ENCODE measurements at regions not wholly inside any gene's neighbourhood (a gene's known extent, or its start where the extent isn't known, plus 50 kb on each side); places are given as distances from the start of the nearest gene placed in this dataset.

- ATAC-seq (ENCODE audit: poor library complexity), result no peak
- intact Hi-C loops (cut with DNase I), result no loop called here
These were observed 161.0 kb downstream of the SHOX start for GRCh38 chrX:791479-792034.

DNA sequence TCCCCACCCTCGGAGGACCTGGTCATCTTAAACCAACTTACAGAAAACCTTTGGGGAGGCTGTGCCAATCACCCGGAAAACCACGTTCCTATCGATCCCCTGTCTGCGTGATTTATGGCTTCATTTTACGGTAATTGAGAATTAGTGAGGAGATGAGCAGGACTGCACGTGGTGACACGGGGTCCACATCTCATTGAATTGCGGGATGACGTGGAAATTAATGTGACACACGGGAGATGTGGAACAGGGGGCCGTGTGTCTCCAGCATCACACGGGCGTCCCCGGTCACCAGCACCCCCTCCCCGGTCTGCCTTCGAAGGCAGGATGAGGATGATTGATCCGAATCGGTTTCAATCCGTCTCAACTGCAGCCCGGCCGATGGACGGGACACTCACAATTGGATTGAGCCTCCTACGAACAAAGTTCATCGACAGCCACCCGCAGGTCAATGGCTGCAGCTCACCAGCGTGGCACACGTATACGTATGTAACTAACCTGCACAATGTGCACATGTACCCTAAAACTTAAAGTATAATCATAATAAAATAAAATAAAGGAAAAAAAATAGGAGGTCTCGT lies 160.3 kb downstream of the SHOX start:
- DNase-seq (no peak), ATAC-seq (ENCODE audit: poor library complexity) (no peak)
- intact Hi-C loops (cut with DNase I), result no loop called here

More at GRCh38 chrX:791479-792034, 161.0 kb downstream of the SHOX start:
- DNase-seq, result no peak

DNA sequence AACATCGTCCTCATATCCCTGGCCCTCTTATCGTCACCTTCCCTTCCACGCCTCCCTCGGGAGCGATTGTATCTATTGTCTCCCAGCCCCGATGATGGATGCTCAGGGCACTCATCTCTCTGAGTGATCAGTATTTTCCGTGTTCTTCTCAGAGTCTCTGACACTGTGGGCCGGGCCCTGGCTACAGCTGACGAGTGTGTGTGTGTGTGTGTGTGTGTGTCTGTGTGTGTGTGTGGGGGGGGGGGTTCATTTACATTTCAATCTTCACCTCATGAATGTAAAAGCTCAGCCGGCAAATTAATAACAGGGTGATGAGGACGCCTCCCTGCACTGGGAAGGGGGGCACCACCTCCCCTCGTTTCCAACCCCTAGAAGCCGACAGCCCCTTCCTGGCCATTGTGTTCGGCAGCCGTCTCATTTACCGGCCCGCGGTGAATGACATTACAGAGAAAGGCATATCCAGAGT lies 159.5 kb downstream of the SHOX start:
- ATAC-seq (ENCODE audit: poor library complexity) (no peak), DNase-seq (no peak)
- intact Hi-C loops (cut with DNase I), result no loop called here

GRCh38 chrX:789096-789495 lies 158.5 kb downstream of the SHOX start:
- intact Hi-C loops (cut with DNase I), result no loop called here
- ATAC-seq (ENCODE audit: poor library complexity) (no peak), DNase-seq (no peak)

DNA sequence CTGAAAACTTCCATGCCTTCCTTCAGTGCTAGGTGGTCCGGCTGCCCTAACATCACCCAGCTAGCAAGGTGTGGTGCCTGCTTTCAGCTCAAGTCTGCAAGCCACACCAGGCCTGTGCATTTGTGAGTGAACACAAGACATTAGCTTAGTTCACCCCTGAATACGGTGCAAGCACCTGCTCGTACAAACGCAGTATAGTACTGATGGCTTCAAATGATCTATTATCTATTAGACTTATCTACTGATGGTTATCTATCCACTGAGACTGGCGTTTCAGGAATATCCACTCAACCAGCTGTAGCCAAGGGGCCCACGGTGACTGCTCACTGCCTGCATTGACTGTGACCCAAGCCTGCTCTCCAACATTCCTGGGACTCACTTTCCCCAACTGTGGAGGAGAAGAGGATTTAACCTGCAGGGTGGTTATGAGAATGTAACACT lies 155.9 kb downstream of the SHOX start:
- no peak for DNase-seq
- ATAC-seq (ENCODE audit: poor library complexity), result no peak
- intact Hi-C loops (cut with DNase I), result no loop called here

GRCh38 chrX:784829-785228 lies 154.2 kb downstream of the SHOX start:
- DNase-seq, result no peak
- no peak for ATAC-seq (ENCODE audit: poor library complexity)
- intact Hi-C loops (cut with DNase I), result no loop called here

- intact Hi-C loops (cut with DNase I), result no loop called here
- ATAC-seq (ENCODE audit: poor library complexity) (no peak), DNase-seq (no peak)
These were observed 150.9 kb downstream of the SHOX start for GRCh38 chrX:781224-782204.

DNA sequence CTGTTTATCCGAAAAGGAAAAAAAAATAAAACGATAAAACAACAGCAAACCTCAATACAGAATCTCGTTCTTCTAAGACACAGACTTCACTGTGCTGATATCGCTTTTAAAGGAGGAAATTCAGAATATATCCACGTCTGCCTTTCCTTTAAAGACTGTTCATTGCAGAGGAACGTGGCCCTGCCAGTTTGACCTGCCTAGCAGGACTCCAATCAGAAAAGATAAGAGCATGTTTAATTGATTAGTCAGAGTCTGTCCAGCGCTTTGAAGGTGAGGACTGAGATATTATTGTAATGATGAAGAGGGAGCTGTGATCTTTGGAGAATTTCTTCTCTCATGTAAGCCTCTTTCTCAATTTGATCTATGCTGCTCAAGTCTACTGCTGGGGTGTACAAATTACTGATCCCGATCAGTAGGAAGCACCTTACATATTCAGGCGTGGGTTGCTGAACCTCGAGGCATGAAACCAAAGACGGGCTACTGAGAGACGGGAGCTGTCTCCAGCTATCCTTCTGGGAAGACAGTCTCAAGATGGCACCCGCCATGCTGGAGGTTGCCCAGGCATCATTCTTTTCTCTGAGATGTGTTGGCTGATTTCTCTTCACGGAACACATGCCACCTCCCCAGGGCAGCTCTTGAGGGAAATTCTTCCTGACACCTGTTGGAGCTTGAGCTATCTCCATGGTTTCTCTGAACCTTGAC lies 146.1 kb downstream of the SHOX start:
- DNase-seq (no peak), ATAC-seq (ENCODE audit: poor library complexity) (no peak)
- intact Hi-C loops (cut with DNase I), result no loop called here

GRCh38 chrX:776061-776460 lies 145.5 kb downstream of the SHOX start:
- intact Hi-C loops (cut with DNase I), result no loop called here
- ATAC-seq (ENCODE audit: poor library complexity), result no peak
- DNase-seq, result no peak

DNA sequence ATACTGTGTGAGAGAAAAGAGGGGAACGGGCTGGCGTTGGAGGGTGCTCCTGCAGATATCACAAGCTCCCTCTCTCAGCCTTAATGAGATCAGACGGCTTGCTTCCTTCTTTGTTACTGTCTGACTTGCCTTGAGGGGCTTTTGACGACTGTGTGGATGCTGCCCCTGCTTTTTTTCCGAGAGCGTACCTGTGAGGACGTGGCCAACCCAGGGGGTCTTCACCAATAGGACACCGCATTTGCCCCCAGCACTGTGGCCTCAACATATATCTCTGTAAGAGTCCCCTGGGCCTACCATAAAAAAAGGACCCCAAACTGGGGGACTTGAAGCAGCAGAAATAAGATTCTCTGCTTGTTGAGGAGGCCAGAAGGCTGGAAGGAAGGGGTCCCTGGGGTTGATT lies 143.9 kb downstream of the SHOX start:
- DNase-seq (no peak), ATAC-seq (ENCODE audit: poor library complexity) (no peak)
- intact Hi-C loops (cut with DNase I), result no loop called here

DNA sequence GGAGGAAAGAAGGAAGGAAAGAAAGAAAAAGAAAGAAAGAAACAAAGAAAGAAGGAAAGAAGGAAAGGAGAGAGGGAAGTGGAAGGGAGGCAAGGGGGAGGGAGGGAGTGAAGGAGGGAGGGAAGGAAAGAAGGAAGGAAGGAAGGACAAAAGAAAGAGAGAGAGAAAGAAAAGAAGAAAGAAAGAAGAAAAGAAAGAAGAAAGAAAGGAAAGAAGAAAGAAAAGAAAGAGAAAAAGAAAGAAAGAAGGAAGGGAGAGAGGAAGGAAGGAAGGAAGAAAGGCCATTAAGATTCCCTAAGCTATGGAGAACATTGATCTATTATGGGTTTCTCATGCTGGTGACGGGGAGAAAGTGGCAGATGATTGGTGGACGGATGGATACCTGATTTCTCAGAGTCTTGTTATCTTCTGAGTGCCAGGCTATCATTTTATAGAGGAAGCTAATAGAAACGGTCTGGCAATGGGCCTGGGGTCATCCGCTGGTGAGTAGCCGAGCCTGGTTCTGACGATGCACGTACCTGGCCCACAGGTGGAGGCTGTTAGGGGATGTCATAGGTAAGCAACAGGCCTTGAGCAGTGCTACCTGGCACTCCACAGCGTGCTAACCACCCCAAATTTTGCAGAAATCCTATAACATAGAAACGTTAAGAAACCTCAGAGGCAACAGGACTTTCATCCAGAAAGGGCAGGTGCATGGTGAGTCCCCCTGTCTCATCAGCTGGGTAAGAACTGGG lies 142.9 kb downstream of the SHOX start:
- intact Hi-C loops (cut with DNase I), result no loop called here
- ATAC-seq (ENCODE audit: poor library complexity), result no peak

DNA sequence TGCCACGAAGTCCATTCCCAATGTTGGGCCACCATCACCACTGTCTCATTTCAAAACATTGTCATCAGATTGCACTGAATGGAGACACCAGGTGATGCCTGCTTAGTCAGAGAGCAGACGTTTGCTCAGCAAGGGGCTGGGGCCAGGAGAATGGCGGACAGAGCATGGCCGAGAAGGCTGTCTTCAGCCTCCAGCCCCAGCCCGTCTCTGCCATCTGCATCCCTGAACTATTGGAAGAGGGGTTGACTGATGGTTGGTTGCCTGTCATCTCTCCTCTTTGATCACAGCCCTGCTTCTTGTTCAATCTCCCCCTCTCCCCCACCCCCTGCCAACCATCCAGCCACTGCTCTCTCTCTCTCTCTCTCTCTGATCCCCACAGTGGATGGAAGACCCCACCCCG lies 140.9 kb downstream of the SHOX start:
- DNase-seq (no peak), ATAC-seq (ENCODE audit: poor library complexity) (no peak)
- intact Hi-C loops (cut with DNase I), result no loop called here

More for the DNA sequence above, 142.9 kb downstream of the SHOX start:
- DNase-seq, result no peak

DNA sequence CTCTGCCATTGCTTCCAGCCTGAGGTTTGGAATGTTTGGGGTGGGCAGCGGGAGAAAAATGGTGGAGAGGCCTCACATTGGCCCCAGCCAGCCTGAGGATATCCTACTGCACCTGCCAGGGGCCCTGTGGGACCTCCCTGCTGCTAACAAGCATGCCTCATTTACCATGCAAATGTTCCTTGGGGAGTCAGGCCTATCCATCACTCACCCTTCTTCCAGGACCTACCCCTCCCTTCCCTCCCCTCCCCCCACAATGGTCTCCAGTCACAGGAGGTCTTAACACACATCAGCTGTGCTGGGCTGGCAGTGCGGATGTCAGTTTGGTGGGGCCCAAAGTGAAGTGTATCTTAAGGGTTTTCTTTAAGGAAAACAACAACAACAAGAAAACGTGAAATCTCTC lies 139.2 kb downstream of the SHOX start:
- ATAC-seq (ENCODE audit: poor library complexity) (no peak), DNase-seq (no peak)
- intact Hi-C loops (cut with DNase I), result no loop called here

DNA sequence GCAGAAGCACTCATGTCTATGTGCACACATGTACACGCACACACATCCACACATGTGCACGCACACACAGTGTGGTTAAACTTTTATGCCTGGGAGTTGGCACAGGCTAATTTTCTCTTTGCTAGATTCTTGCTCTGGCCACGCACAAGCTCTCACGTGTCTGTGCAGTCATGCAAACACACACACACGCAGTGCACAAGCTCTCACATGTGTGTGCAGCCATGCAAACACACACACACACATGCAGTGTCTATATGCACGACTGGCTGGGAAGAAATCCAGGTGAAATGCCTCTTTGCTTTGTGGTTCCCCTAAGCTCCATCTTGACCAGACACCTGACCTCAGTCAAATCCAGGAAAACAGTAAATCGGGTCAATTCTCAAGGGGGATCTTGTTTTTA lies 138.0 kb downstream of the SHOX start:
- intact Hi-C loops (cut with DNase I), result no loop called here
- ATAC-seq (ENCODE audit: poor library complexity), result no peak
- no peak for DNase-seq

DNA sequence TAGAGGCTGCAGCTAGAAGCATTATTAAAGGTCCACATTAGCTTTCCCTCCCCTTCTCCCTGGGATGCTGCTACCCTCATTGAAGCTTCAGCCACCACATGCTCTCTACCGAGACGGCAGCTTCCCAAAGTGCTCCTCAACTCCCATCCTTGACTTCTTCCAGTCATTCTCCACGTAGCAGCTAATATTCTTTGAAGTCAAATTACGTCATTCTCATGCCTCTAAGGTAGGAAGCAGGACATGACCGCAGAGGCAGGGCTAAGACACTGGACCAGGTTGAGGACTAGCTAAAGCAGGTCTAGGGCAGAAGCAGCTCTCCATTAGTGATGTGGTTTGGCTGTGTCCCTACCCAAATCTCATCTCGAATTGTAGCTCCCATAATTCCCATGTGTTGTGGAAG lies 128.3 kb downstream of the SHOX start:
- intact Hi-C loops (cut with DNase I), result no loop called here
- ATAC-seq (ENCODE audit: poor library complexity) (no peak), DNase-seq (no peak)

- no peak for ATAC-seq (ENCODE audit: poor library complexity)
- no peak for DNase-seq
- intact Hi-C loops (cut with DNase I), result no loop called here
These were observed 120.2 kb downstream of the SHOX start for GRCh38 chrX:750812-751211.

- no peak for DNase-seq
- intact Hi-C loops (cut with DNase I), result no loop called here
- no peak for ATAC-seq (ENCODE audit: poor library complexity)
These were observed 119.7 kb downstream of the SHOX start for GRCh38 chrX:750263-750662.

DNA sequence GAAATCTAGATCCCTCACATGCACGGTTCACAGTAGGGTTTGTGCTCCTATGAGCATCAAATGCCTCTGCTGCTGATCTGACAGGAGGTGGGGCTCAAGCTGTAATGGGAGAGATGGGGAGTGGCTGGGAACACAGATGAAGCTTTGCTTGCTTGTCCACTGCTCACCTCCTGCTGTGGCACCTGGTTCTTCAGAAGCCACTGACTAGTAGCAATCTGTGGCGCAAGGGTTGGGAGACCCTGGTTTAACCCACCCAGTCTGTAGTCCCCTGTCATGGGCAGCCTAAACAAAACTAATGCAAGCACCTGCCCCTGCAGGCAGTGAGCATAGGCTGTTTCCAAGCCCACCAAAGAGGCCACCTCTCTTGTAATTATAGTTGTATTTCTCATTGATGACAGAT lies 116.6 kb downstream of the SHOX start:
- intact Hi-C loops (cut with DNase I), result no loop called here
- ATAC-seq (ENCODE audit: poor library complexity) (no peak), DNase-seq (no peak)

- no peak for DNase-seq
- intact Hi-C loops (cut with DNase I), result no loop called here
- no peak for ATAC-seq (ENCODE audit: poor library complexity)
These were observed 109.0 kb downstream of the SHOX start for GRCh38 chrX:739611-740010.

Data from Right ventricle myocardium superior (tissue), 1 donor.